Esophagus muscularis mucosa (tissue), 4 donors: ENCODE measurements at regions not wholly inside any gene's neighbourhood (a gene's known extent, or its start where the extent isn't known, plus 50 kb on each side); places are given as distances from the start of the nearest gene placed in this dataset.

Experiments used
- DNase-seq: peaks from one replicate; pipeline ENCODE4 v3.0.0-alpha.2; 2017; ENCODE audit errors: extremely low spot score
- H3K27ac ChIP-seq, 4 donors: fragments of 200-600 bp; sonication (generic); replicated peaks in 1 of 4; 1 replicate in 3 of 4; 2 replicates in 1 of 4; pipeline ENCODE4 v1.5.1; 2016 to 2019; ENCODE audit warnings: mild to moderate bottlenecking in 1 of 4
- H3K27me3 ChIP-seq, 4 donors: fragments of 200-600 bp; sonication (generic); one replicate each; pipeline versions ENCODE4 v1.5.1 to v1.6.0; 2016 to 2019
- H3K36me3 ChIP-seq, 4 donors: fragments of 200-600 bp; sonication (generic); one replicate each; pipeline ENCODE4 v1.5.1; 2016 to 2019
- H3K4me1 ChIP-seq, 4 donors: fragments of 200-600 bp; sonication (generic); one replicate each; pipeline ENCODE4 v1.5.1; 2016 to 2019
- H3K4me3 ChIP-seq, 4 donors: fragments of 200-600 bp; sonication (generic); 1 replicate in 2 of 4; 2 replicates in 2 of 4; pipeline ENCODE4 v1.5.1; 2016 to 2019; ENCODE audit warnings: mild to moderate bottlenecking in 4 of 4, moderate library complexity in 1 of 4
- H3K9me3 ChIP-seq, 4 donors: fragments of 200-600 bp; sonication (generic); 1 replicate in 3 of 4; 2 replicates in 1 of 4; pipeline ENCODE4 v1.5.1; 2016 to 2019
- CTCF ChIP-seq, 3 experiments: fragments of 200-600 bp in 2 of 3; fragments of 450-650 bp in 1 of 3; sonication (generic) in 2 of 3; IDR thresholded peaks; one replicate each; pipeline ENCODE4 v1.5.1; 2017 to 2019; ENCODE audit warnings: antibody characterized with exemption in 3 of 3, mild to moderate bottlenecking in 2 of 3, moderate library complexity in 1 of 3
- EP300 ChIP-seq: sonication (generic); formaldehyde crosslinking; IDR thresholded peaks from one replicate; pipeline ENCODE4 v1.6.1; 2017; ENCODE audit warnings: antibody characterized with exemption
- POLR2A ChIP-seq: fragments of 450-650 bp; IDR thresholded peaks from one replicate; pipeline ENCODE4 v1.6.1; 2017; ENCODE audit warnings: antibody characterized with exemption, moderate library complexity, mild to moderate bottlenecking, low read depth
- POLR2AphosphoS5 ChIP-seq, 2 donors: sonication (generic); formaldehyde crosslinking; IDR thresholded peaks; one replicate each; pipeline ENCODE4 v1.6.1; 2017; ENCODE audit warnings: antibody characterized with exemption in 2 of 2
- WGBS: methylation state at CpG from one replicate; pipeline ENCODE4 v1.1.5; 2018; 5-methylcytosine and 5-hydroxymethylcytosine counted together
- intact Hi-C: fragments of 100-400 bp; cut with DNase I; formaldehyde crosslinking; loops from one replicate; pipeline ENCODE4 v1.15.1; 2023

GRCh38 chr3:159057621-159058020 lies 255.8 kb downstream of the MFSD1 start:
- Histone ChIP-seq H3K27me3 (no peaks in the 10 kb centered on the region), H3K9me3 (no peaks in the 10 kb centered on the region), H3K4me1 (no peaks in the 10 kb centered on the region), H3K36me3 (no peaks in the 10 kb centered on the region), H3K4me3 (no peak overlapping the region), H3K27ac (no peak overlapping the region)
- DNase-seq = no peak
- TF ChIP-seq CTCF (IDR thresholded peaks at IDR 0.05) (no peak), EP300 (no peak), POLR2A (no peak), POLR2AphosphoS5 (IDR thresholded peaks at IDR 0.05) (no peak)
- intact Hi-C loops = no loop called here

DNA sequence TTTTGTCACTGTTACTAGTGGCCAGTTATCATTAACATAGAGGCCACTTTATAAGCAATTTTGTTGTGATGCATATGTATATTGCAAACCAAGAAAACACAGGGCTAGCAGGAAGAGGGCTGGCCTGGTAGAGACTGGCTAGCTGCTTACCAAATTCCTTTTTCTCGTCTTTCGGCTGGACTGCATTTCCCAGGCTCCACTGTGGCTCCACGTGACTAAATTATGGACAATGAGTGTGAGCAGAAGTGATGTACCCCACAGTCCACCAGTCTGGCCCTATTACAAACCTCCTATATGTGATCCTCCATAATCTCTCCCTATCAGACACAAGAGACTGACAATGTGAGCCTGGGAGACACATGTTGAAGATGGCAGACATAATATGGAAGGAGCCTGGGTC lies 257.0 kb downstream of the MFSD1 start:
- no peaks in the 10 kb centered on the region for H3K9me3 ChIP-seq
- intact Hi-C loops = no loop called here
- no peak for DNase-seq
- H3K36me3 ChIP-seq = no peaks in the 10 kb centered on the region
- H3K27me3 ChIP-seq = no peaks in the 10 kb centered on the region
- no peak for TF ChIP-seq EP300
- TF ChIP-seq POLR2A = no peak
- TF ChIP-seq POLR2AphosphoS5 (IDR thresholded peaks at IDR 0.05) = no peak
- no peak for TF ChIP-seq CTCF (IDR thresholded peaks at IDR 0.05)
- H3K4me1 ChIP-seq = no peaks in the 10 kb centered on the region
- H3K4me3 ChIP-seq = no peak overlapping the region
- WGBS = 88% methylated on average over 3 of the region's 3 CpGs
- H3K27ac ChIP-seq = no peak overlapping the region

DNA sequence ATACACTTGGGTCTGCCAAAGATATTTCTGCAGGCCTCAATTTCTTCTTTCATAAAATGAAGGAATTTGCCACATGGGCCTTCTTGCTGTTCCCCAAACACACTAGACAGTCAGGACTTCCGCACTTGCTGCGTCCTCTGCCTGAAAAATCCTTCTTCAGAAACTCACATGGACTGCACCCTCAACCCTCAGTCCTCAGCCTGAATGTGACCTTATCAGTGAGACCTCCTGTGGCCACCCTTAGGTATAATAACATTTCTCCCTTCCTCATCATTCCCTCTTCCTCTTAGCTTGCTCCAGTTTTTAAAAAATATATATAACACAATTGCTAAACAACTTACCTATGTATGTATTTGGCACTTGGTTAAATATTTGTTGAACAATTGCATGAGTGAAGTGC lies 257.5 kb downstream of the MFSD1 start:
- H3K36me3 ChIP-seq = no peaks in the 10 kb centered on the region
- no peaks in the 10 kb centered on the region for H3K4me1 ChIP-seq
- H3K4me3 ChIP-seq = no peak overlapping the region
- no peak for DNase-seq
- intact Hi-C loops = no loop called here
- no peak overlapping the region for H3K27ac ChIP-seq
- WGBS = 88% methylated on average over 2 of the region's 2 CpGs
- H3K9me3 ChIP-seq = no peaks in the 10 kb centered on the region
- no peaks in the 10 kb centered on the region for H3K27me3 ChIP-seq
- TF ChIP-seq POLR2AphosphoS5 (IDR thresholded peaks at IDR 0.05) (no peak), EP300 (no peak), POLR2A (no peak), CTCF (IDR thresholded peaks at IDR 0.05) (no peak)

DNA sequence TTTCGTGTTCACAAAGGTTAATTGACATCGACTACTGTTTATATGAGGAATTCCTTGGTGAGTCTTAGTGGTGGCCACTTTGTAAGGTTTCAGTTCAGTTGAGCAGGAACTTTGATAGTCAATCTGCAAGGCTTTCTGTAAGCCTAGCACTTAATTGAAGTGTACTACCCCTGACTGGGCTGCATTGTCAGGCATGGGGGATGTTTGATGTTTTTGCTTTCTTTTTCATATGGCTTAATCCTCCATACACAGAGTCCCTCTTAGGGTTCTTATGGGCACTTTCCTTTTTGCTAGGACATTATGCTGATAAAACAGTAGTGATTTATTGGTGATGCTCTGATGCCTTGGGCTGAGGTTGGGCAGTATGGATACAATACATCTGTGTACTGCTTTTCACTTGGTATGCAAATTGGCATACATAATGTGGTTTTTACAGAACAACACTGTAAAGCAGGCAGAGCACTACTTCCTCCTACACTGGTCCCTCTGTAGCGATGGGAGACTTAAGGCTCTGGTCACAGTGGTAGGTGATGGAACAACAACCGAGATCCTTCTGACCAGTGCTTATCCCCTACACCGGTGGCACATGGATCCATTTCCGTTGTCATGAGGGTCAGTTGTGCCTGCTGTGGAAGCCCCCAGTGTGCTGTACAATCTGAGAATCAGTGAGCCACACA lies 261.0 kb downstream of the MFSD1 start:
- Histone ChIP-seq H3K4me3 (no peak overlapping the region), H3K27me3 (no peaks in the 10 kb centered on the region), H3K4me1 (no peaks in the 10 kb centered on the region), H3K36me3 (no peaks in the 10 kb centered on the region), H3K27ac (no peak overlapping the region), H3K9me3 (no peaks in the 10 kb centered on the region)
- intact Hi-C loops = no loop called here
- DNase-seq = no peak
- 70% methylated on average over 5 of the region's 6 CpGs for WGBS
- TF ChIP-seq CTCF (IDR thresholded peaks at IDR 0.05) (no peak), POLR2A (no peak), EP300 (no peak), POLR2AphosphoS5 (IDR thresholded peaks at IDR 0.05) (no peak)

GRCh38 chr3:159069091-159069490 lies 267.2 kb downstream of the MFSD1 start, which contains the start of gene IQCJ:
Gene IQCJ, plus strand, starts transcription at chr3:159069319.
- WGBS = 42% methylated on average over 7 of the region's 7 CpGs
- H3K9me3 ChIP-seq = no peaks in the 10 kb centered on the region
- H3K4me3 ChIP-seq = no peak within 1 kb of the TSS
- intact Hi-C loops = no loop called here
- no peaks in the 10 kb centered on the region for H3K4me1 ChIP-seq
- DNase-seq = no peak
- H3K27ac ChIP-seq = no peak within 1 kb of the TSS
- no peaks in the 10 kb centered on the region for H3K27me3 ChIP-seq
- no peaks in the 10 kb centered on the region for H3K36me3 ChIP-seq
- TF ChIP-seq POLR2A = no peak
- TF ChIP-seq EP300 = no peak
- no peak for TF ChIP-seq CTCF (IDR thresholded peaks at IDR 0.05)
- TF ChIP-seq POLR2AphosphoS5 (IDR thresholded peaks at IDR 0.05) = no peak
